A549 (cell line): ENCODE measurements at regions not wholly inside any gene's neighbourhood (a gene's known extent, or its start where the extent isn't known, plus 50 kb on each side); places are given as distances from the start of the nearest gene placed in this dataset.

Experiments used
- ATAC-seq, 2 experiments: fragments of 200-7000 bp in 1 of 2; fragments of >200 bp in 1 of 2; cut with Nextera tagmentation in 1 of 2; cut with Tn5 transposase in 1 of 2; 3 replicates each; pipeline versions ENCODE4 v1.8.0 to v1.9.1; 2018 to 2020; ENCODE audit warnings: mild to moderate bottlenecking in 1 of 2, moderate library complexity in 1 of 2
- CTCF ChIA-PET: fragments of 300-600 bp; sonication (Branson Sonifier 250); formaldehyde crosslinking; extraction: SDS; loops from one replicate; lab custom pipeline; 2021; ENCODE audit warnings: antibody characterized with exemption, inconsistent platforms; lab: Yijun Ruan, JAX
- POLR2A ChIA-PET: fragments of 350-600 bp; formaldehyde crosslinking; extraction: SDS; loops from one replicate; lab custom pipeline; 2021; ENCODE audit warnings: antibody characterized with exemption, inconsistent platforms; lab: Yijun Ruan, JAX
- DNase-seq, 2 experiments: peaks; one replicate each; pipeline versions ENCODE4 v3.0.0 to v3.0.0-alpha.2; 2011 to 2016; ENCODE audit warnings: low read depth in 1 of 2, low spot score in 1 of 2
- FAIRE-seq: peaks from 2 replicates; lab custom pipeline; 2011; peaks lifted over from hg19 to GRCh38; lab: Jason Lieb, UNC
- H3K27ac ChIP-seq, 2 experiments: fragments of >200 bp; sonication (Bioruptor Twin); formaldehyde crosslinking; 3 replicates each; pipeline ENCODE4 v1.5.1; 2016 to 2017
- H3K4me1 ChIP-seq: fragments of >200 bp; sonication (Bioruptor Twin); formaldehyde crosslinking; 3 replicates; pipeline ENCODE4 v1.6.1; 2016
- H3K4me2 ChIP-seq: fragments of >200 bp; sonication (Bioruptor Twin); formaldehyde crosslinking; 3 replicates; pipeline ENCODE4 v1.6.1; 2016
- H3K4me3 ChIP-seq: fragments of >200 bp; sonication (Bioruptor Twin); formaldehyde crosslinking; 3 replicates; pipeline ENCODE4 v1.5.1; 2016
- H3K9me3 ChIP-seq: fragments of >200 bp; sonication (Bioruptor Twin); formaldehyde crosslinking; 3 replicates; pipeline ENCODE4 v1.6.1; 2016
- CBX8 ChIP-seq: fragments of 200-600 bp; sonication (generic); IDR thresholded peaks from 2 replicates; pipeline ENCODE4 v1.6.1; 2016
- CEBPB ChIP-seq, 2 experiments: fragments of >200 bp in 1 of 2; sonication (Bioruptor Twin) in 1 of 2; formaldehyde crosslinking in 1 of 2; IDR thresholded peaks; 2 replicates each; pipeline ENCODE4 v1.6.1; 2012 to 2016
- EHF ChIP-seq: fragments of 250-450 bp; sonication (Bioruptor Pico); IDR thresholded peaks from 2 replicates; pipeline ENCODE4 v1.5.0; 2020; ENCODE audit warnings: mild to moderate bottlenecking
- EHMT2 ChIP-seq: fragments of 200-600 bp; sonication (generic); IDR thresholded peaks from 2 replicates; pipeline ENCODE4 v1.6.1; 2016; ENCODE audit warnings: antibody characterized with exemption, low read depth, mild to moderate bottlenecking, moderate library complexity
- EP300 ChIP-seq, 2 experiments: fragments of >200 bp; sonication (Bioruptor Twin); formaldehyde crosslinking; IDR thresholded peaks; 2 replicates in 1 of 2; 3 replicates in 1 of 2; pipeline ENCODE4 v1.6.1; 2016 to 2017
- ESRRA ChIP-seq: fragments of 150-350 bp; IDR thresholded peaks from 2 replicates; pipeline ENCODE4 v1.6.1; 2014; ENCODE audit warnings: mild to moderate bottlenecking, low read length, borderline replicate concordance
- FOSB ChIP-seq: fragments of 250-450 bp; sonication (Bioruptor Pico); IDR thresholded peaks from 2 replicates; pipeline ENCODE4 v1.5.0; 2020; ENCODE audit warnings: mild to moderate bottlenecking, moderate library complexity
- HDAC2 ChIP-seq: fragments of 200-600 bp; sonication (generic); IDR thresholded peaks from 2 replicates; pipeline ENCODE4 v1.6.1; 2016
- HEYL ChIP-seq: fragments of 250-450 bp; sonication (Bioruptor Pico); IDR thresholded peaks from 2 replicates; pipeline ENCODE4 v1.8.0; 2021; ENCODE audit warnings: mild to moderate bottlenecking, moderate library complexity
- JUN ChIP-seq, 2 experiments: fragments of >200 bp; sonication (Bioruptor Twin); formaldehyde crosslinking; IDR thresholded peaks; 2 replicates in 1 of 2; 3 replicates in 1 of 2; pipeline ENCODE4 v1.6.1; 2016 to 2017
- JUNB ChIP-seq: fragments of >200 bp; sonication (Bioruptor Twin); formaldehyde crosslinking; IDR thresholded peaks from 2 replicates; pipeline ENCODE4 v1.6.1; 2016
- KDM1A ChIP-seq: fragments of 200-600 bp; sonication (generic); IDR thresholded peaks from 2 replicates; pipeline ENCODE4 v1.6.1; 2016; ENCODE audit warnings: low read depth, mild to moderate bottlenecking
- KDM5A ChIP-seq: fragments of 200-600 bp; sonication (generic); IDR thresholded peaks from 2 replicates; pipeline ENCODE4 v1.6.1; 2016; ENCODE audit warnings: antibody characterized with exemption, mild to moderate bottlenecking
- MAFK ChIP-seq: fragments of 450-650 bp; IDR thresholded peaks from 2 replicates; pipeline ENCODE4 v1.6.1; 2014; ENCODE audit not compliant: partially characterized antibody
- MYC ChIP-seq: IDR thresholded peaks from 2 replicates; pipeline ENCODE4 v1.6.1; 2012; ENCODE audit warnings: mild to moderate bottlenecking, inconsistent platforms, low read length, improper control_type of control experiment, borderline replicate concordance
- PHF8 ChIP-seq: fragments of 200-600 bp; sonication (generic); IDR thresholded peaks from 2 replicates; pipeline ENCODE4 v1.6.1; 2016; ENCODE audit warnings: low read depth, mild to moderate bottlenecking, antibody characterized with exemption, moderate library complexity, borderline replicate concordance
- POLR2A ChIP-seq: IDR thresholded peaks from 2 replicates; pipeline ENCODE4 v1.6.1; 2012; ENCODE audit warnings: mild to moderate bottlenecking, low read length
- RAD21 ChIP-seq, 2 experiments: fragments of >200 bp in 1 of 2; sonication (Bioruptor Twin) in 1 of 2; formaldehyde crosslinking in 1 of 2; IDR thresholded peaks in 1 of 2; conservative IDR thresholded peaks in 1 of 2; 2 replicates in 1 of 2; 3 replicates in 1 of 2; pipeline ENCODE4 v1.6.1; 2012 to 2018; ENCODE audit warnings: inconsistent platforms in 1 of 2
- RARB ChIP-seq: fragments of 250-450 bp; sonication (Bioruptor Pico); IDR thresholded peaks from 2 replicates; pipeline ENCODE4 v1.8.0; 2021; ENCODE audit warnings: mild to moderate bottlenecking, moderate library complexity
- RNF2 ChIP-seq: fragments of 200-600 bp; sonication (generic); IDR thresholded peaks from 2 replicates; pipeline ENCODE4 v1.6.1; 2016; ENCODE audit warnings: low read depth, mild to moderate bottlenecking, antibody characterized with exemption, moderate library complexity, borderline replicate concordance
- TFCP2L1 ChIP-seq: fragments of 250-450 bp; sonication (Bioruptor Pico); IDR thresholded peaks from 2 replicates; pipeline ENCODE4 v1.5.0; 2021; ENCODE audit warnings: mild to moderate bottlenecking
- ZC3H11A ChIP-seq: fragments of 450-650 bp; IDR thresholded peaks from 2 replicates; pipeline ENCODE4 v1.6.1; 2014; ENCODE audit warnings: antibody characterized with exemption, mild to moderate bottlenecking
- ZFP36 ChIP-seq: fragments of 450-650 bp; IDR thresholded peaks from 2 replicates; pipeline ENCODE4 v1.6.1; 2014; ENCODE audit warnings: borderline replicate concordance; ENCODE audit not compliant: partially characterized antibody
- ZSCAN20 ChIP-seq: fragments of 250-450 bp; sonication (Bioruptor Pico); IDR thresholded peaks from 2 replicates; pipeline ENCODE4 v1.8.0; 2022; ENCODE audit warnings: mild to moderate bottlenecking, moderate library complexity
- WGBS: methylation state at CpG from one replicate; pipeline ENCODE4 v1.1.6; 2017; ENCODE audit errors: missing lambda C conversion rate; 5-methylcytosine and 5-hydroxymethylcytosine counted together
- TF ChIP-seq, protein P1 (sequence below): fragments of >200 bp; sonication (Bioruptor Twin); formaldehyde crosslinking; IDR thresholded peaks from 3 replicates; pipeline ENCODE4 v1.5.1; 2016
- TF ChIP-seq, protein P2 (sequence below): IDR thresholded peaks from 2 replicates; pipeline ENCODE4 v1.6.1; 2012; ENCODE audit warnings: low read depth, borderline replicate concordance
- TF ChIP-seq, protein P3 (sequence below): fragments of 150-350 bp; IDR thresholded peaks from 2 replicates; pipeline ENCODE4 v1.6.1; 2014; ENCODE audit warnings: low read depth, mild to moderate bottlenecking, low read length
- TF ChIP-seq, protein P4 (sequence below): fragments of 250-450 bp; sonication (Bioruptor Pico); IDR thresholded peaks from 2 replicates; pipeline ENCODE4 v1.5.0; 2020; ENCODE audit warnings: low read depth, mild to moderate bottlenecking, moderate library complexity

DNA sequence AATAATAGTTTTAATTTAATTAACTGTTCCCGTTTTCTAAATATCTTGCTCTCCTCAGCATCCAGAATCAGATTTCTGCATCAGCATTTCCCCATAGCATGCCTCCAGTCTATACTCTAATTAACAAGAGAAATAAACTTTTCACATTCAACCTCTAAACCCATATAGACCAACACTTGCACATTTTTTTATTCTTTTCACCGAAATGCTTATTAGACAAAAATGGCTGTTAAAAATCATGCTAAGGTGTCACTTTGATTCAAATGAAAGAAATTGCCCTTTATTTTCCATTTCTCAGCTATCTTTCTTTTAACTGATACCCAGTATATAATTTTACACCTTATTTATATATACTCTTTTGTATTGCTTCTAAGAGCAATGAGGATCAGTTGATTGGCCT lies 1107.1 kb upstream of the EPHA6 start:
- no peak for FAIRE-seq
- POLR2A ChIA-PET, result no interaction called here
- ATAC-seq, result no peak
- no peak overlapping the region for H3K27ac ChIP-seq
- CTCF ChIA-PET, result no interaction called here
- no peaks in the 10 kb centered on the region for H3K9me3 ChIP-seq
- H3K4me2 ChIP-seq, result no peak overlapping the region
- TF ChIP-seq CEBPB (IDR thresholded peaks at IDR 0.05), result no peak
- TF ChIP-seq EHF, result no peak
- peak; percentile 42 for TF ChIP-seq MAFK
- TF ChIP-seq, protein P1, sequence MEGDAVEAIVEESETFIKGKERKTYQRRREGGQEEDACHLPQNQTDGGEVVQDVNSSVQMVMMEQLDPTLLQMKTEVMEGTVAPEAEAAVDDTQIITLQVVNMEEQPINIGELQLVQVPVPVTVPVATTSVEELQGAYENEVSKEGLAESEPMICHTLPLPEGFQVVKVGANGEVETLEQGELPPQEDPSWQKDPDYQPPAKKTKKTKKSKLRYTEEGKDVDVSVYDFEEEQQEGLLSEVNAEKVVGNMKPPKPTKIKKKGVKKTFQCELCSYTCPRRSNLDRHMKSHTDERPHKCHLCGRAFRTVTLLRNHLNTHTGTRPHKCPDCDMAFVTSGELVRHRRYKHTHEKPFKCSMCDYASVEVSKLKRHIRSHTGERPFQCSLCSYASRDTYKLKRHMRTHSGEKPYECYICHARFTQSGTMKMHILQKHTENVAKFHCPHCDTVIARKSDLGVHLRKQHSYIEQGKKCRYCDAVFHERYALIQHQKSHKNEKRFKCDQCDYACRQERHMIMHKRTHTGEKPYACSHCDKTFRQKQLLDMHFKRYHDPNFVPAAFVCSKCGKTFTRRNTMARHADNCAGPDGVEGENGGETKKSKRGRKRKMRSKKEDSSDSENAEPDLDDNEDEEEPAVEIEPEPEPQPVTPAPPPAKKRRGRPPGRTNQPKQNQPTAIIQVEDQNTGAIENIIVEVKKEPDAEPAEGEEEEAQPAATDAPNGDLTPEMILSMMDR, result no peak
- TF ChIP-seq, protein P2, sequence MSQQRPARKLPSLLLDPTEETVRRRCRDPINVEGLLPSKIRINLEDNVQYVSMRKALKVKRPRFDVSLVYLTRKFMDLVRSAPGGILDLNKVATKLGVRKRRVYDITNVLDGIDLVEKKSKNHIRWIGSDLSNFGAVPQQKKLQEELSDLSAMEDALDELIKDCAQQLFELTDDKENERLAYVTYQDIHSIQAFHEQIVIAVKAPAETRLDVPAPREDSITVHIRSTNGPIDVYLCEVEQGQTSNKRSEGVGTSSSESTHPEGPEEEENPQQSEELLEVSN, result no peak
- TF ChIP-seq CBX8, result no peak
- DNase-seq, result no peak
- no peaks in the 10 kb centered on the region for H3K4me1 ChIP-seq
- H3K4me3 ChIP-seq, result no peak overlapping the region
- 64% methylated on average over 2 of the region's 2 CpGs for whole genome bisulfite sequencing

DNA sequence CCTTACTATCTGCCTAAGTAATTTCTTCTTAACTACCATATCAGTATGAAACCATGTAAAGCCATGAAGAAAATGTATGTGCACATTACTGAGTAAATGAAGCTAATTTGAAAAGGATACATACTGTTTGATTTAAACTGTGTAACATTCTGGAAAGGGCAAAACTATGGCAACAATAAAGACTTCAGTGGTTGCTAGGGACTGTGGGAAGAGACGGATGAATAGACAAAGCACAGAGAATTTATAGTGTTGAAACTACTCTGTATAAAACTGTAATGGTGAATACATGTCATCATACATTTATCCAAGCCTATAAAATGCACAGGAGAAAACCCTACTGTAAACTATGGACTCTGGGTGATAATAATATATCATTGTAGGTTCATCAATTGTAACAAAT lies 1103.7 kb upstream of the EPHA6 start:
- Histone ChIP-seq H3K9me3 (no peaks in the 10 kb centered on the region), H3K4me3 (no peak overlapping the region), H3K27ac (no peak overlapping the region), H3K4me2 (no peak overlapping the region), H3K4me1 (no peaks in the 10 kb centered on the region)
- CTCF ChIA-PET, result no interaction called here
- POLR2A ChIA-PET, result no interaction called here
- TF ChIP-seq HDAC2 (no peak), MYC (no peak), JUNB (no peak), RNF2 (no peak)
- no peak for FAIRE-seq
- ATAC-seq, result no peak
- WGBS, result 56% methylated on average over 1 of the region's 1 CpG
- DNase-seq, result no peak

DNA sequence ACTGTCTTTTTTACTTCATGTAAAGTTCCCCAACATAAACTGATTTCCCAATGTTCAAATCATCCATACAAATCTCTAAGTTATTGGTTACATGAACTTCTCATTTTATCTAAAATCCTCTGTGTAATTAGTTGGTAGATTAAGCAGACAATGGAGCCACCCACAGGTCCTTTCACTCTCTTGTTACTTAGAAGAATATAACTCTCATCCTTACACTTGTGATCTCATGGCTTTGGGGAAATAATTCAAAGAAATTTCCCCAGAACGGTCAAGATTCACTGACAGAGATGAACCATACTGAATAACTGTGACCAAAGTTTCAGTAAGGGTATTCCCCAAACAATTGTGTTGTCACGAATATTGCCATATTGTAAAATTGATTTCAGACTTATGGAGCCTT lies 1102.6 kb upstream of the EPHA6 start:
- CTCF ChIA-PET, result no interaction called here
- no peak for FAIRE-seq
- 15% methylated on average over 2 of the region's 2 CpGs for WGBS

More for the DNA sequence above, 1102.6 kb upstream of the EPHA6 start:
- Histone ChIP-seq H3K4me2 (no peak overlapping the region), H3K9me3 (no peaks in the 10 kb centered on the region), H3K4me1 (no peaks in the 10 kb centered on the region), H3K27ac (no peak overlapping the region), H3K4me3 (no peak overlapping the region)
- POLR2A ChIA-PET, result no interaction called here
- ATAC-seq (no peak), DNase-seq (no peak)
- TF ChIP-seq EP300 (IDR thresholded peaks at IDR 0.05), result no peak
- no peak for TF ChIP-seq CBX8
- TF ChIP-seq JUNB, result no peak
- no peak for TF ChIP-seq RARB (CRISPR knock-in tag)
- TF ChIP-seq, protein P3, sequence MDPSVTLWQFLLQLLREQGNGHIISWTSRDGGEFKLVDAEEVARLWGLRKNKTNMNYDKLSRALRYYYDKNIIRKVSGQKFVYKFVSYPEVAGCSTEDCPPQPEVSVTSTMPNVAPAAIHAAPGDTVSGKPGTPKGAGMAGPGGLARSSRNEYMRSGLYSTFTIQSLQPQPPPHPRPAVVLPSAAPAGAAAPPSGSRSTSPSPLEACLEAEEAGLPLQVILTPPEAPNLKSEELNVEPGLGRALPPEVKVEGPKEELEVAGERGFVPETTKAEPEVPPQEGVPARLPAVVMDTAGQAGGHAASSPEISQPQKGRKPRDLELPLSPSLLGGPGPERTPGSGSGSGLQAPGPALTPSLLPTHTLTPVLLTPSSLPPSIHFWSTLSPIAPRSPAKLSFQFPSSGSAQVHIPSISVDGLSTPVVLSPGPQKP, result no peak
- no peak for TF ChIP-seq ZSCAN20 (CRISPR knock-in tag)
- no peak for TF ChIP-seq ZFP36
- TF ChIP-seq ESRRA, result no peak
- TF ChIP-seq PHF8, result no peak
- TF ChIP-seq EHMT2, result no peak
- TF ChIP-seq FOSB (CRISPR knock-in tag), result no peak
- no peak for TF ChIP-seq HEYL (CRISPR knock-in tag)
- TF ChIP-seq TFCP2L1 (CRISPR knock-in tag), result no peak
- no peak for TF ChIP-seq JUN (IDR thresholded peaks at IDR 0.05)
- no peak for TF ChIP-seq KDM5A
- TF ChIP-seq POLR2A, result no peak
- TF ChIP-seq RAD21 (conservative IDR thresholded peaks at IDR 0.05 in 1 of 2, IDR thresholded peaks at IDR 0.05 in 1 of 2), result no peak
- TF ChIP-seq KDM1A, result no peak
- TF ChIP-seq, protein P4, sequence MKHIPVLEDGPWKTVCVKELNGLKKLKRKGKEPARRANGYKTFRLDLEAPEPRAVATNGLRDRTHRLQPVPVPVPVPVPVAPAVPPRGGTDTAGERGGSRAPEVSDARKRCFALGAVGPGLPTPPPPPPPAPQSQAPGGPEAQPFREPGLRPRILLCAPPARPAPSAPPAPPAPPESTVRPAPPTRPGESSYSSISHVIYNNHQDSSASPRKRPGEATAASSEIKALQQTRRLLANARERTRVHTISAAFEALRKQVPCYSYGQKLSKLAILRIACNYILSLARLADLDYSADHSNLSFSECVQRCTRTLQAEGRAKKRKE (CRISPR knock-in tag), result no peak
- TF ChIP-seq ZC3H11A, result no peak
